ENCODE measurements at regions not wholly inside any gene's neighbourhood (a gene's known extent, or its start where the extent isn't known, plus 50 kb on each side); places are given as distances from the start of the nearest gene placed in this dataset.
"Not testable (repeated sequence)": the region's sequence is repeated elsewhere in the genome, so short reads cannot be mapped to it uniquely, and the experiment has no call there.

DNA sequence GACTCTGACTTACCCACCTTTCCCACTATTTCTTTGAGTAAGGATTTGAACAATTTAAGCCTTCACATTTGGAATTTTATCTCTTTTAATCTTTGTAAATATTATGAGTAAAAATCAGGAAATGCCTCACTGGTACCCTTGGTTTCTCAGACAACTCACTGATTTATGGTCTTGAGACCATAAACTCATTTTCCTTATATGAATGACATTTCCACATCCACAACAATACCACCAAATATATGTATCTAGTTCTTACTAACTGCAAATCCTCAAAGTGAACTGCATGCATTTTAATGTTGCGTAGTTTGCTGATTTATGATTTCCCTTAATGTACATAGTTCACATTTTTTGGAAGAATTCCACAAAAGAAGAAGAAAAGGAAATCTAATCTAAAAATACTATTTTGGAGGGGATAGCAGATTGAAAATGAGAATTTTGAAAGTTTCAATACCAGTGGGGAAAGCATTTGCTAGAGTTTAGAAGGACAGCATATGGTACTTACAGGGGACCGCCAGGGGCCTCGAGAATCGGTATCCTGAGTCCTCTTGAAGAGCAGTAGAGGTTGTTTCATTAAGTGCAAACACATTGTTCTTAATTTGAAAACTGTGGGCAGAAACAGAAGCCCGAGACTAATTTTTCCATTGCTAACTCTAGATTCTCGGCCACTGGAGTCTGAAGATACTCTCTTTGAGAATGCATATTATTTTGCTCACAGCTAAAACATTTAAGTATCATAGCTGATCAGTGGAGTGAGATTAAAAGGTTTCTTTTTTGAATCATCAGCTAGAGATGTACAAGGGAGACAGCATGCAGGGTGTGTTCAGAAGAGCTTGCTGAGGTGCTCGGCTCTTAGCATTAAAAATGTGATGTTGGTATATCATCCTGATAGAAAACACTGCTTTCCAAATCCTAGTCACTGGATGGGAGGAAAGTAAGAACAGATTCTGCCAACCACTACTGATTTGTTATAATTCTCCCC, 964.0 kb downstream of the GATA3 start:
- no peak for DNase-seq (ENCODE audit: low read depth, low spot score)

DNA sequence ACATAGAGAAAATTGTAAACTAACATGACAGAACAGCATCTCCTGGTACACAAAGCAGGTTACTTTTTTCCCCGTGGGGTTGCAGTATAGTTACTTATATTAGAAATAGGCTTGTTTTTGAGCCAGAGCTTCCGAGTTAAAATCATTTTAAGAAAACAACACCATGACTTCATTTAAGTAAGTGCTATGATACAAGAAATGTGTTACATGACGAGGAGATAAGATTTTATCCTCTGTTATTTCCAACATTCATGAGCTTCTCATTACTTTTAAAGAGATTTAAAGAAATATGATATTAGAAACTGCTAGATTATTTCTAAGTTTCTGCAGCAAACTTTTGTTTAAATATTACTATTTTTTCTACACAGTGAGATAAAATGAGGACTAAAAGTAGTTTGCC, 968.7 kb downstream of the GATA3 start:
- DNase-seq (ENCODE audit: low read depth, low spot score), result no peak

DNA sequence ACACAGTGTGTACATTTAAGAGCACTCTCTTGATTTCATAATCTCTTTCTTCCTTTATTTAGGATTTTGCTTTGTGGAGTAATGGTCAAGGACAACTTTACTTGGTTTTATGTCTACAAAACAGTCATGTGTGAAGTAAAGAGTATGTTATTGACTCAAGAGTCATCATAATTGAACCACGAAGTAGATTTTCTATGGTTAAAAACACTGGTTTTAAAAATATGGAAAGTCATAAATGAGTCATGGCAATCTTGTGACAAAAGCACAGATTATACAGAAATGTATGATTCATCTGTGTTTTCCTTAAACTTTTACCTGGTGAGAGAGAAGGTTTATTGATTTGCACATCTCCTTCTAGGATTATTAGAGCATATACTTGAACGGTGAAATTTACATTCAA, 969.7 kb downstream of the GATA3 start:
- DNase-seq (ENCODE audit: low read depth, low spot score), result no peak

DNA sequence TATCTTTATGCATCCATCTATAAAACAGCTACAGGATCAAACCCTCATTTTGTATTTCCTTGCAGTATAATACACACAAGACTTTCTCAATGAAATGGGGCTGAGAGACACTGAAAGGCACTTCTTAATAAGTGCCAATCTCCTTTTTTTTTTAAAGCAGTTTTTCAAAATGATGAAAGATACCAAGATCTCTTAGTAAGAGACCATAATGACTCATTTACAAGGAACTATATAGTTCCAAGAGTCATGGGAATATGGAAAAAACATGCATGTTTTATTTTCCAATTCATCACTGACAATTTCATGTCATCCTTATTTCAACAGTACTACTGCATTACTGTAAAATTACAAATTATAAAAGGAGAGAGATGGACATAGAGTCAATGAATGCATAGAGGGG, 973.7 kb downstream of the GATA3 start:
- DNase-seq (ENCODE audit: low read depth, low spot score), result no peak

DNA sequence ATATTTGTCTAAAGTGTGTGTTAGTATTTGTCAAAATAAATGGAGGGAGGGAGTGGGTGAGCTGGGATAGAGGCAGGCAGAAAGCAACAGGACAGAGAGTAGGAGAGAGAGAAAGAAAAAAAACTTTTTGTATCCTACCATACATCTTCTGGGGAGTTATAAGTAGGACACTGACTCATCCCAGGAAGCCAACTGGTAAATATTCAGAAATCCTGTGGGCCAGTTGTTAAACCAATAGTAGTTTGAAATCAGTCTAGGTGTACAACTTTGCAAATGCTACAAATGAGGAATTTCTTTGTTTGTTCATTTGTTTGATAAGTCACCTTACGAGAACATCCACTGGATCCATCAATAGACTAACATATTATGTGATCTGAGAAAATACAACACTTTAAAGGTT, 980.9 kb downstream of the GATA3 start:
- DNase-seq (ENCODE audit: low read depth, low spot score), result no peak

DNA sequence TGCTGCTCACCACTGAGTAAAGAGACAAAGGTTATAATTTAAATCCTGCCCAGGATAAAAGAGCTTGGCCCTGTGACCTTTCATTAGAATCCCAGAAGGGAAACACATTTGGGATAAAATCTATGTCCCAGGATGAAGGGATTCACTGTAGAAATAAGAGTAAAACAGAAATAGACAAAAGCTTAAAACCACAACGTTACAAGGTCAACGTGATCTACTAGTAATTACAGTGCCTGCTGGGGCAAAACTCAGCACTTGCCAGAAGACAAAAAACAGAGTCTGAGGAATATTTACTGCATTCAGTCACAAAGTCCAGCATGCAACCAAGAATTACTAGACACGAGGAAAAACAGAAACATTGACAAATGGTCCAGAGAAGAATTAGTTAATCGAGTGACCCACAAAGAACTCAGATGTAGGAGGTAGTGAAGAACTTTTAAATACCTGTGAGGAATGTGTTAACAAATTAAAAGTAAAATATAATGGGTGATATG, 982.3 kb downstream of the GATA3 start:
- no peak for DNase-seq (ENCODE audit: low read depth, low spot score)

DNA sequence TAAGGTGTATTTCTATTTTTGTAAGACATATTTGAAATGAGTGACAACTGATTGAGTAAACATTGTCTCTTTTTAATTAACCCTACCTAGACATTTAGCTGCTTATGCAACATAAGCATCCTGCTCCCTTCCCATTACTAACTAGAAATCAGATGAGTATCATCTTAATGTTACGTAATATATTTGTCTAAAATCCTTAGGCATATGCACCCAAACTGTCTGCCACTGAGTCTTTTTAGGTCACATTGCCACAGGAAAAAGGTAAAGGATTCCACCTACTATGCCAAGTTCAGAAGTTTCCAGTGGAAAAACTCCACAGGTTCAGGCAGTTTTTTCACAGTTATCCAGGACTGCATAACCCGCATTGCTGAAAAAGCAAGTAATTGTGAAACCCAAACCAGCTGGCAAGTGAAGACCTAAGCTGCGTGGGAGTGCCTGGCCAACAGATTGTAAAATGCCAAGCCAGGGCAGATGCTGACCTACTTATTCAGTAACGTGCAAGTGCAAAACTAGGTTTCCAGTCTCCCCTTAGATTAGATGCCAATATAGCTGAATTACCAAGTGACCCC, 983.7 kb downstream of the GATA3 start:
- DNase-seq (ENCODE audit: low read depth, low spot score), result no peak

DNA sequence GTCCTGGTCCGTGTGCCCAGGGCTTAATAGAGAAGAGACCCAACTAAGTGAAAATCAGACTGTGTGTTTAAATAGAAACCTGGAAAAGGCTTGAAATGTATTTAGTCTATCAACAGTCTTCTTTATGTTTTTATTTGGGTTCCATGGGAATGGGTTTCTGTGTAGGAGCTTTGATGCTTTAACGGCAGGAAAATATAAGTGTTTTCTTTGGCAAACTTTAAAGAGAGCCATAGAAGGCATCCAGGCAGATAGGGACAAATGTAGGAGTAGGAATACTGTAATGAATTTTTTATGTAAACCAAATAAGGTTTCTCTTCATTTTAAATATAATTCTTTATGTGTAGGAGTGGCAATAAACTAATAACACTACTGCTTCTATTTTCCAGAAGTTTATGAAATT, 989.0 kb downstream of the GATA3 start:
- DNase-seq (ENCODE audit: low read depth, low spot score), result no peak

DNA sequence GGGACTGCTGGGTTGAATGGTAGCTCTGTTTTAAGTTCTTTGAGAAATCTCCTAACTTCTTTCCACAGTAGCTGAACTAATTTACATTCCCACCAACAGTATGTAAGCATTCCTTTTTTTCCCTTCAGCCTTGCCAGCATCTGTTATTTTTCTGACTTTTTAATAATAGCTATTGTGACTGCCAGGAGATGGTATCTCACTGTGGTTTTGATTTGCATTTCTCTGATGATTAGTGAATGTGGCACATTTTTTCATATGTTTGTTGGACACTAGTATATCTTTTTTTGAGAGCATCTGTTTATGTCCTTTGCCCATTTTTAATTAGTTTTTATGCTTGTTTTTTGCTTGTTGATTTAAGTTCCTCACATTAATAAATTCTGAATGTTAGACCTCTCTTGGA, 990.8 kb downstream of the GATA3 start:
- no peak for DNase-seq (ENCODE audit: low read depth, low spot score)

DNA sequence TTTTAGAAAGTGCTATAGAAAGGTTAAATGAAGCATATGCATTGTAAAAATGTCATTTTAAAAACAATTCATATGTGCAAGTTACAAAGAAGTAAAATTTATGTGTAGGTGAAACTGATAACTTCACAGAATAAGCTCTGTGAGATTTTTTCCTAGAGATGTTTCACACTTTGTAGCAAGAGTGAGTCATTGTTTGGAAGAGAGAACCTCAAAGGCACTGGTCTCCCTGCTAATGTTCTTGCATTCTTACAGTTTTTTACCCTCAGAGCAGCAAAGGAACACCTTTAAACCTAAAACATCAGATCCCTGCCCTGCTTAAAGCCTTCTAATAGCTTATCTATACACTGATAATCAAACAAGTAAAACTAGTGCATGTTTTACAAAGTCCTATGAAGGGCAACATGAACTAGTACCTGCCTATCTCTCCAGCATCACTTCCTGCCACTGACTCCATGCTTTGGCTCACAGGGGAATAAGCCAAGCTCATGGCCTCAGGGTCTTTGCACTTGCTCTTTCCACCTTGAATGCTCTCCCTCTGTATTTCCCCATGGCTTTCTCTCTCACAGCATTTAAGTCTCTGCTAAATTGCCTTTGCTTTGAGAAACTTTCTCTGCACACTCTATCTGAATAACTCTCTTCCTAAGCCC, 997.0 kb downstream of the GATA3 start:
- DNase-seq (ENCODE audit: low read depth, low spot score), result no peak

DNA sequence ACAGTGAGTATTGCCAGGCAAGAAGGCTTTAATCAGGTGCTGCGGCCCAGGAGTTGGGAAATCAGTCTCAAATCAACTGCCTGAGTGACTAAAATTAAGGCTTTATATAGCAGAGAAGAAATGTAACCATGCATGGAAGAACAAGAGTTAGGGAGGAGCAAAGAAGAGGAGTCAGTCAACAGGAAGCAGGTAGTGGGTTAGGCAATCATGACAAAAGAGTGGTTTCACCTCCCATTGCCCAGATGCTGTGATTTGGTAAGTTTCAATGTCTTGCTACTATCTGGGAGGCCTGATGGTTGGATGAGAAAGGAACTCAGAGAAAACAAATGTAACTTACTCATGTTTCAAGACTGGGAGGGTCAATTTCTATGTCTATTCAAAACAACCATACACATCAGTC, 998.3 kb downstream of the GATA3 start:
- no peak for DNase-seq (ENCODE audit: low read depth, low spot score)

DNA sequence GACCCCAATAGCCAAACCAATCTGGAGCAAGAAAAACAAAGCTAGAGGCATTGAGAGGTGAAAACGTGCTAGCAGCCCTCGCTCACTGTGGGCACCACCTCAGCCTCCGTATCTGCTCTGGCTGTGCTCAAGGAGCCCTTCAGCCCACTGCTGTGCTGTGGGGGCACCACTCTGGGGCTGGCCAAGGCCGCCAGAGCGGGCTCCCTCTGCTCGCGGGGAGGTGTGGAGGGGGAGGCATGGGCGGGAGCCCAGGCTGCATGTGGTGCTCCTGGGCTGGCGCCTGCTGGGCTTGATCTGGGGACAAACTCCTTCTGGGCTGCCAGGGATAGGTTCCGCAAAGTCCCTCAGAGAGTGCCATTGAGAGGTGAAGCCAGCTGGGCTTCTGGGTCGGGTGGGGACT, 1002.0 kb downstream of the GATA3 start:
- DNase-seq (ENCODE audit: low read depth, low spot score), result no peak

DNA sequence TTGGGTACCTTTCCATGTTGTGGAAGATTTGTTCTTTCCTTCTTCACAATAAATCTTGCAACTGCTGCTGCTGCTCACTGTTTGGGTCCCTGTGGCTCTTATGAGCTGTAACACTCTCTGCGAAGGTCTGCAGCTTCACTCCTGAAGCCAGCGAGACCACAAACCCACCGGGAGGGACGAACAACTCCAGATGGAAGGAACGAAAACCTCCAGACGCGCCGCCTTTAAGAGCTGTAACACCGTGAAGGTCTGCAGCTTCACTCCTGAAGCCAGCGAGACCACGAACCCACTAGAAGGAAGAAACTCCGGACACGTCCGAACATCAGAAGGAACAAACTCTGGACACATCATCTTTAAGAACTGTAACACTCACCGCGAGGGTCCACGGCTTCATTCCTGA, 1002.8 kb downstream of the GATA3 start:
- not testable (repeated sequence) for DNase-seq (ENCODE audit: low read depth, low spot score)

DNA sequence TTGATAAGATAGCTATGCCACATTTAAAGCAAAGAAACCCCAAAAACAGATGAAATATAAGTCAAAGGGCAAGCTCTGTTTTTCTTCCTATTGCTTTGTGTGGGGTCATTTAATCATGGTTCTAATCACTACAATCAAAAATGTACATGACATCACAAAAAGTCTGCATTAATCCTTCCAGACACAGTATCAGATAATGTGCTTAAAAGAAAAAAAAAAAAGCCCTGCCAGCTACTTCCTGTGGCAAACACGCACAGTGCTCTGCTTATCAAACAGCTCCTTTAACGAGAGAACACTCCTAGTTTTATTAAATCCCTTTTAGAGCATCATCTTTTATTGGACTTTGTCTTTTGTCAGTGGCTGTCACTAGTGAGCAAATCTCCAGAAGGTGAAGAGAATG, 1005.8 kb downstream of the GATA3 start:
- no peak for DNase-seq (ENCODE audit: low read depth, low spot score)

DNA sequence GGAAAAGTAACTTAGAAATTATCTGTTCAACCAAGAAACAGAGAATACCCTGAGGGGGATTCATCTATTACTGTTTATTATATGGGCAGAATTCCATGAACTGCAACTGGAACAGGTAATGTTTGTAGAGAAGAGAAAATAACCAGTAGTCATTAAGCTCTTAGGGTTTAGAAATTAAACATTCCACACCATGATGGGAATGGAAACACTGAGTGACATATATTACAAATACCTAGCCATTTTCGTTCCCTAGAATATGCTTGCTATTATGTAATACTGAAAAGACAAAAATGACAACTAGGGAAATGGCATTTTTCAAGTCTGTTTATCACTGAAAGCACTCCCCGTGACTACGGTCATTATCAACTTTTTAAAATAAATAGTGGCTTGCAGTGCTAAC, 1007.4 kb downstream of the GATA3 start:
- no peak for DNase-seq (ENCODE audit: low read depth, low spot score)

DNA sequence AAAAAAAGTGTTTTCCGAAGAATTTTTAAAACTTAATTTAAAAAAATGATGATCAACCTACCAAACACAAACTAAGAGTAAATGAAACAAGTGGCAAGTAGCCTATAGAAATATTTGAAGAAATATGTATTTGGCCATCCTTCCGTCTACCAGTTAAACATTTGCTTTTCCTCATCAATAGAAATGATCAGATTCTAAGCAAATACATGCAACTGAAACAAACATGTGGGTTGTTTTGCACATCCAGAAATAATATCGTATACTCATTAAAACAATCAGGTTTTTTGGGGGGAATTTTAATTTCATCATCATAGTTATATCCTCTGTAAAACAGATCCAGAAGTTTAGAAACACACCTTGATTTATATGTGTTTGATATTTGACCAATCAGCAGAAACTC, 1011.7 kb downstream of the GATA3 start:
- no peak for DNase-seq (ENCODE audit: low read depth, low spot score)

DNA sequence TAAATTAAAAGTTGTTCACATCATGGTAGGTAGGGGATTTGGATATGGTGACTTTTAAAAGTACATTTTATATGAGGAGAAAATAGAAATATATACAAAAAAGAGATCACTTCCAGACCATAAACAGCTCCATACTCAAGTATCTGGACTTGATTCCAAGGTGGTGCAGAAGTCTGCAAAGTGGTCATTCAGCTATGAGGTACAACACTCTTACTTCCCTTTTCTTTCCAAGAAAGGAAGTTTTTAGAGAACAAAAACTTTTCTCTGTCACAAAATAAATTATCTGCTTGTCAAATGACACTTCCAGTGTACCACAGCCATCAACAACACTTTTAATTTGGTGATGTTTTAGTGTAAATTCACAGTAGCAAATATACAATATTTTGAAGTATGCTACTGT, 1013.5 kb downstream of the GATA3 start:
- DNase-seq (ENCODE audit: low read depth, low spot score), result no peak

DNA sequence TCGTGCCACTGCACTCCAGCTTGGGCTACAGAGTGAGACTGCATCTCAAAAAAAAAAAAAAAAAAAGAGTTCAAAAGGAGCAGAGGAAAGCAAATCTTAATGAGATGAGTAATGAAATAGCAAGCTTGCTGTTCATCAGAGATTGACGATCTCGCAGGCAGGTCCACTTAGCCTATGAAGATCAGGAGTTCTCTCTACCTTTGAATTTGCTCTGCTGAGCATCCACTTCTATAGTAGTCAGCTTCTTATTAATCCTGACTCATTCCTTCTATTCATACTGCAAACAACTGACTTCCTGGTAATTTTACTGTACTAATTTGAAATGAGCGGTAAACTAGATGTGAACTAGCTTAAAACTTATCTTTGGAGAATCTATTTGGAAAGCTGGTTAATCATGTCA, 1014.6 kb downstream of the GATA3 start:
- no peak for DNase-seq (ENCODE audit: low read depth, low spot score)

DNA sequence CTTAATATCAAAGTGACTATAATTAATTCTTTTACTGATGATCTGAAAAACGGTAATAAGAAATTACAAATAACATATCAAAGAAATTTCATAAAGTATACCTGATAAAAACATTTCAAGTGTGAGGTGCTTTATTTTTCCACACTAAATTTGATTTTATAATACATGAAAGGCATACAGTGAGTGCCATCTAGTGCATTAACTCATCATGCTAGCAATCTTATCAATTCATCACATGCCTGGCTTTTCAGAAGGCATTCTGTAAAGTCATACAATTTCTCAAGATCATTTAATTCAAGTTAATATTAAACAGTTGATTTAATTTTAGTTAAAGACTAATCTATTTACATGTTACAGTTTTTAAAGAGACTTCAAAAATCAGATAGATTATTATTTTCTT, 1020.9 kb downstream of the GATA3 start:
- DNase-seq (ENCODE audit: low read depth, low spot score), result no peak

DNA sequence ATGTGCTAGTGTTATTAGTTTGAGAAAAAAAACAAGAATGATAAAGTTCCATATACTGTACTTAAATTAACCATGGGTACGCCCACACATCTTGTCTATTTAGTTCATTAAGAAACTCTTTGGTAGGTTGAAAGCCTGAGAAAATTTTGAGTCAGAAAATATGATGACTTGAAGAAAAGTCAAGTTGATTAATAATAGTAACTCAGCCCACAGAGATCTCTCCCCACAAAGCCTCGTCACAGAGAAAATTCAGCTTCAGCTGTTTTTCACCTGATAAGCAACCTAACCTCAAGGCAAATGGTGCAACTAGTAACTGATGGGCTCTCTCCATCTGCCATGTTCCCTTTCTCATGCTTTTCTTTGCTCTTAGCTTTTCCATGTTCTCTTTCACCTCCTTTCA, 1021.6 kb downstream of the GATA3 start:
- DNase-seq (ENCODE audit: low read depth, low spot score), result no peak

DNA sequence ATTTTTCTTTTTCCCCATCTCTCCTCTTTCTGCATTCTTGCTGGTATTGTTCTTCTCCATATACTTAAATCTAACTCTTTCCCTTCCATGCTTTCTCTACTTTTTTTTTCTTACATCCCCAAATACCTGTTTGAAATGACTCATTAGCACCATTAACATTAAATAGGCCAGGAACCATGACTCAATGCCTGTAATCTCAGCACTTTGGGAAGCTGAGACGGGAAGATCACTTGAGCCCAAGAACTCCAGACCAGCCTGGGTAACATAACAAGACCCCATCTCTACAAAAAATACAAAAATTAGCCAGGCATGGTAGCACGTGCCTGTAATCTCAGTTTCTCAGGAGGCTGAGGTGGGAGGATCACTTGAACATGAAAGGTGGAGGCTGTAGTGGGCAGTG, 1026.8 kb downstream of the GATA3 start:
- DNase-seq (ENCODE audit: low read depth, low spot score), result no peak

DNA sequence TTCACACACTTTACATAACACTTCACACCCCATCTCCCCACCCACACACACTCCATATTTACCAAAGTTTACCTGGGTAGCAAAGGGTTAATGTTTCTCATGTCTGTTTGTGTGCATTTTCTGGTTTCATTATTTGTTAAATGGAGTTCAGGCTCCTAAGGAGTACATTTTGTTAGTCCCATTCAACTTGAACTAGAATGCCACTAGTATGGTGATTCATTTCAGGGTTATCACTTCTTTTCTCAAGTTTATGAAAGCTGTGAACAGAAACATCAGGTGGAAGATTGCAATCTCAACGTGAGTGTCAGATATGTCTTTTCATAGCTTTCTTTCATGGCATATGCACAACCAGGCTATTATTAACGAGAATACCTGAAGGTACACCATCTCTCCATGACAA, 1027.5 kb downstream of the GATA3 start:
- no peak for DNase-seq (ENCODE audit: low read depth, low spot score)
